ENCODE measurements at regions not wholly inside any gene's neighbourhood (a gene's known extent, or its start where the extent isn't known, plus 50 kb on each side); places are given as distances from the start of the nearest gene placed in this dataset.

GRCh38 chr4:153137677-153138630 lies 66.3 kb upstream of the TRIM2 start:
- DNase-seq (ENCODE audit: low spot score), result no peak

DNA sequence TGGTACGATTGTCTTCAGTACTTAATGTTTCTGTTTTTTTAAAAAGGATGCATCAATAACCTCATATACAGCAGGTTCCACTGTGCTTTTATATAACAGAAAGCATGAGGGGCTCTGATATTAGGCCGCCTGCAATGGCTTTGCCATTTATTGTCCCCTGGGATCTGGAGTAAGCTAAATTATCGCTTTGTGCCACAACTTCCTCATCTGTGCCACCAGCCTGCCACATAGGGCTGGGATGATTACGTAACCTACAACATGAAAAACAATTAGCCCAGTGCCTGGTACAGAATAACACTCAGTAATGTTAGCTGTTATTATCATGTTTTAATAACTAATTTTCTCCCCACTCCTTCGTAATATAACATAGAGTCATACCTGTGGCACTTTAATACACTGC lies 65.5 kb upstream of the TRIM2 start:
- no peak for DNase-seq (ENCODE audit: low spot score)

GRCh38 chr4:153140294-153140693 lies 63.9 kb upstream of the TRIM2 start:
- no peak for DNase-seq (ENCODE audit: low spot score)

DNA sequence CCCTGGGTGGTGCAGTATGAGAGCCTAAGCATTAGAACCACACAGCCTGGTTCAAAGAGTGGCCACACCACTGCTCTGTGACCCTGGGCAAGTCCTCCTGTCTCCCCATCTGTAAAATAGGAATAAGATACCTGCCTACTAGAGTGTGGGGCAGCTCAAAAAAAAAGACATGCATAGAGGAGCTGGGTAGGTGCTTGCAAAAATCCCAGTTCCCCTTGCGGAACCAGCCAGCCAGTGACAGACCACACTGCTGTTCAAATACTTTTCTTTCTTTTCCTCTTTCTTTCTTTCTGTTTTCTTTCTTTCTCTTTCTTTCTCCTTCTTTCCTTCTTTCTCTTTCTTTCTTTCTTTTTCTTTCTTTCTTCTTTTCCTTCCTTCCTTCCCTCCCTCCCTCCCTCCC lies 63.0 kb upstream of the TRIM2 start:
- no peak for DNase-seq (ENCODE audit: low spot score)

DNA sequence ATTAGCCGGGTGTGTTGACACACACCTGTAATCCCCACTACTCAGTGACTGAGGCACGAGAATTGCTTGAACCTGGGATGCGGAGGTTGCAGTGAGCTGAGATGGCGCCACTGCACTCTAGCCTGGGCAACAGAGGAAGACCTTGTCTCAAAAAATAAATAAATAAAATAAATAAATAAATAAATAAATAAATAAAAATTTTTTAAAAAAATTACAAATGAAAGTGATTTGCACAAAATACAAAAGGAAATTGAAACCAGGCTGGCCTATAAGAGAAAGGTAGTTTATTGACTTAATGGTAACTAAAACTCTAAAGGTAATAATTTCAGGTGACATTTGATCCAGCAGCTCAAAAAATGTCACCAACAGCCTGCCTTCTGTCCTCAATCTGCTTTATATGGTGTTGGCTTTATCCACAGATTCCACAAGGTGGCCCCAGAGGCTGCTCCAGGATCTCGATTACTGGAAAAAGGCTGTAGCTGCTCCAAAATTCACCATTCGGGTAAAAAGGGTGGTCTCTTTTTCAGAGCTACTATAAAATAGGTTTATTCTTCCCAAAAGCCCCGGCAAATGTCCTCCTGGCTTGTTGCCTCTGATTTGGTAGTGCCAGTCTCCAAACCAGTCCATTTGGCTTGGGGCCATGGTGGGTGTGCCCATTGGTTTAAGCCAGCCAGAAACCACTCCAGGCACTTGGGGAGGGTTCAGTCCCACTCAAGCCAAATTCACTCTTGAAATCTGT lies 61.4 kb upstream of the TRIM2 start:
- DNase-seq (ENCODE audit: low spot score), result peak; percentile 77

GRCh38 chr4:153143527-153144348 lies 60.5 kb upstream of the TRIM2 start:
- DNase-seq (ENCODE audit: low spot score), result peak; percentile 53

- no peak for DNase-seq (ENCODE audit: low spot score)
Measured at GRCh38 chr4:153146031-153146430, 58.2 kb upstream of the TRIM2 start.

GRCh38 chr4:153146961-153147360 lies 57.3 kb upstream of the TRIM2 start:
- DNase-seq (ENCODE audit: low spot score), result no peak

DNA sequence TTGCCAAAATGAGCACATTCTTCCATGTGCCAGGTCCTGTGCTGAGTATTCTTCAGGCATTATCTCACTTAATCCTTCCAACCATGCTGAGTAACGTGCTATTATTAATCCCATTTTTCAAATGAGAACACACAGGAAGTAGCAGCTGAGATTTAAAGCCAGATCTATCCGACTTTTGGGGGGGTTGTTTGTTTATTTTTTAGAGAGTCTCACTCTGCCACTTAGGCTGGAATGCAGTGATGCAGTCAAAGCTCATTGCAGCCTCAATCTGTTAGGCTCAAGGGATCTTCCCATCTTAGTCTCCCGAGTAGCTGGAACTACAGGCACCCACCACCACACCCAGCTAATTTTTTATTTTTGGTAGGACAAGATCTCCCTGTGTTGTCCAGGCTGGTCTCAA lies 55.5 kb upstream of the TRIM2 start:
- DNase-seq (ENCODE audit: low spot score), result no peak

- DNase-seq (ENCODE audit: low spot score), result peak; percentile 70
Measured at GRCh38 chr4:153151535-153152455, 52.4 kb upstream of the TRIM2 start.

DNA sequence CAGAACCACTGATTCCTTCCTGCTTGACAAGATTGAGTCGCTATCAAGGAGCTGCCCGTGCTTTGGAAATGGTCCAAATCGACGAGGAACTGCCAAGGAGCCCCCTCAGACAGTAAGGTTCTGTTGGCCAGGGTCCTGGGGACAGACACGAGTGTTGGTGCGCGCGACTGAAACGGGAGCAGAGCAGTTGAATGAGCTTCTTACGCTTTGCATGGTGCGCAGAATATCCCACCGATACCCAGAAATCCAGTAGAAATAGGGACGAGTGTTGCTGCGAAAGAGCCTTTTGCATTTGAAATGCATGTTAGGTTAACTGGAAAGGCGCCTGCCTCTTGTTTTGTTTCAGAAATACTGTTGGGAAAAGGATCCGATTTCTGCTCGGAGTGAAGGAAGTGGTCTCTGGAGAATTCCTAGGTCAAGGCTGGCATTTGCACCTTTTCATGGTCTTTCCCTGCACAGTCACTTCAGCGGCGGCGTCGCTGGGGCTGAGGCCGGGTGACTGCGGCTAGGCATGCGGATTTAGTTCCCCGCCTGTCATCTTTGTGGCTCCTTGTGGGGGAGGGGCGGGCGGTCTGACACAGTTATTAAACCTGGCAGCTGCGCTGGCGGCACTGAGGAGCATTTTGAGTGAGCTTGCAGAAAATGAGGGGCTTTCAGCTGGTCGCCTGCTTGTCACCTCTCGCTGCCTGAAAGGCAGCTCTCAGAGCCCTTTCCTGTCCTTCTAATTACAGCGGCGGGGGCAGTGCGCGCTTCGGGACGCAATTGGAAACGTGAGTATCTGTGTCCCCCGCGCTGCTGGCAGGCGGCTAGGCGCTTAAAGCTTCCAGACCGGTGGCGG lies 51.5 kb upstream of the TRIM2 start:
- peak; percentile 81 for DNase-seq (ENCODE audit: low spot score)

GRCh38 chr4:153153339-153153871 lies 50.8 kb upstream of the TRIM2 start:
- peak; percentile 70 for DNase-seq (ENCODE audit: low spot score)

- peak; percentile 65 for DNase-seq (ENCODE audit: low spot score)
Measured at GRCh38 chr4:153154007-153154975, 50.0 kb upstream of the TRIM2 start.

Measured in SK-N-DZ (cell line).